VCaP (cell line): ENCODE measurements at regions not wholly inside any gene's neighbourhood (a gene's known extent, or its start where the extent isn't known, plus 50 kb on each side); places are given as distances from the start of the nearest gene placed in this dataset.
"Not testable (repeated sequence)": the region's sequence is repeated elsewhere in the genome, so short reads cannot be mapped to it uniquely, and the experiment has no call there.

Experiments used
- H3K27ac ChIP-seq: fragments of 450-650 bp; 2 replicates; pipeline ENCODE4 v1.5.1; 2017
- TF ChIP-seq, protein P1 (sequence below): fragments of 450-650 bp; conservative IDR thresholded peaks from 2 replicates; pipeline ENCODE4 v1.5.1; 2017; ENCODE audit warnings: mild to moderate bottlenecking, moderate library complexity

DNA sequence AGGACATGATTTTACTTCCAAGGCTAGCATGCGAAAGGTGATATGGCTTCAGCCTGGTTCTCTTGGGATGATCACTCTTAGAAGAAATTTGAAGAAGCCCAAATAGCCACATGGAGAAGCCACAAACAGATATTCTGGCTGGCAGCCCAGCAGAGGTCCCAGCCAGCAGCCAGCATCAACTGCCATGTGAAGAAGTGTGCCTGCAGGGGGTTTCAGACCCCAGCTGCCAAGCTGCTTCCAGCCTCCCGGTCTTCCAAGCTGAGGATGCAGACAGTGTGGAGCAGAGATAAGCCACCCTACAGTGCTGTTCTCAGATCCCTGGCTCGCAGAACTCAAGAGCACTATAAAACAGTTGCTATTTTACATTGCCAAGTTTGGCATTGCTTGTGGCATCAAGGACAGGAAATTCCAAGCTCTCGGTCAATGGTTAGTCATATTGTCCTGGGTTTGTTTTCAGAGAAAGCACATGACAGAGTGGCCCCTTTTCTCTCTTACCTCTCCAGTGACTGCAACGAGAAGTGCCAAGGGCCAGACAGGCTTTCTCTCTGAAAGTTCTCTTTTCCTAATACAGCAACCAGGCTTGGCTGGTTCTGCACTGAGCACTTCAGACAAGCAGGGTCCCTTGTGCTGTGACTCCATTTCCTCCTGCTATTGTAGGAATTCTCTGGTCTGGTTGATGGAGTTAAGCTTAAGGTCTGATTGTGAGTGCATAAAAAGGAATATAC is 223.7 kb downstream of the ANKRD30B start:
- TF ChIP-seq, protein P1, sequence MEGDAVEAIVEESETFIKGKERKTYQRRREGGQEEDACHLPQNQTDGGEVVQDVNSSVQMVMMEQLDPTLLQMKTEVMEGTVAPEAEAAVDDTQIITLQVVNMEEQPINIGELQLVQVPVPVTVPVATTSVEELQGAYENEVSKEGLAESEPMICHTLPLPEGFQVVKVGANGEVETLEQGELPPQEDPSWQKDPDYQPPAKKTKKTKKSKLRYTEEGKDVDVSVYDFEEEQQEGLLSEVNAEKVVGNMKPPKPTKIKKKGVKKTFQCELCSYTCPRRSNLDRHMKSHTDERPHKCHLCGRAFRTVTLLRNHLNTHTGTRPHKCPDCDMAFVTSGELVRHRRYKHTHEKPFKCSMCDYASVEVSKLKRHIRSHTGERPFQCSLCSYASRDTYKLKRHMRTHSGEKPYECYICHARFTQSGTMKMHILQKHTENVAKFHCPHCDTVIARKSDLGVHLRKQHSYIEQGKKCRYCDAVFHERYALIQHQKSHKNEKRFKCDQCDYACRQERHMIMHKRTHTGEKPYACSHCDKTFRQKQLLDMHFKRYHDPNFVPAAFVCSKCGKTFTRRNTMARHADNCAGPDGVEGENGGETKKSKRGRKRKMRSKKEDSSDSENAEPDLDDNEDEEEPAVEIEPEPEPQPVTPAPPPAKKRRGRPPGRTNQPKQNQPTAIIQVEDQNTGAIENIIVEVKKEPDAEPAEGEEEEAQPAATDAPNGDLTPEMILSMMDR: no peak
- peak overlapping the region; percentile 31; the same call in 1 of the 2 replicates for H3K27ac ChIP-seq

DNA sequence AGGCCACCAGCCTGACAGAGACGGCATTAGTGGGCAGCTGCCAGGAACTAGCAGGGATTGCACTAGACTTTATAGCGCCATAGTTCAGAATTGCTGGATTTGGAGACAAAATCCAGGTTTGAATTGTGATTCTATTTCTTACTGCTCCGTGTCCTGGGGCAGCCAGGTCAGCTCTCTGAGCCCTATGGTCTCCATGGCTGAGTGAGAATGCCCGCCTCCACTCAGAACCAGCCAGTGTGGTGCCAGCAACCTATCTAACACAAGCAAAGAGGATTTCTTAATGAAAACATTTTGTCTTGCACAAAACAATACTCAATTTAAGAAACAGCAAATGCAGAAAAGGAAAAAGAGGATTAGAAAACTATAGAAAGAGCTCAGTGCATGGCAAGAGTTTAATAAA is 225.4 kb downstream of the ANKRD30B start:
- H3K27ac ChIP-seq: not testable (repeated sequence)

DNA sequence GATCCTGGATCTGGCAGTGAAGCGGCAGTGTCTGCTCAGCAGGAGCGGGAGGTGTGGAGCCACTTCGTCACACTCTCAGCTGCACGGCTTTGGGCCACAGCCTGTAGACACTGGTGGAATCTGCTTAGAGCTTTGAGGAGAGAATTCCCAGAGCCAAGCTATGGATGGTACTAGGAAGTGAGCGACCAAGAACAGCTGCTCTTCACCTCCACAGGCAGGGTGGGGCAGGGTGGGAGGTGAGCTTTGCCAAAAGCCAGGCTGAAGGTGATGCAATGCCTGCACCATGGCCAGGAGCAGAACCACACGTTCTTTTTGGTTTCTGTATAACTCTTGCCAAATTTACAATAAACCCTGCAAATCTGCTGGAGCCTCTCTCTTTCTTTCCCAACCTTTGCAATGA is 226.1 kb downstream of the ANKRD30B start:
- TF ChIP-seq, protein P1: no peak
- no peak overlapping the region for H3K27ac ChIP-seq

DNA sequence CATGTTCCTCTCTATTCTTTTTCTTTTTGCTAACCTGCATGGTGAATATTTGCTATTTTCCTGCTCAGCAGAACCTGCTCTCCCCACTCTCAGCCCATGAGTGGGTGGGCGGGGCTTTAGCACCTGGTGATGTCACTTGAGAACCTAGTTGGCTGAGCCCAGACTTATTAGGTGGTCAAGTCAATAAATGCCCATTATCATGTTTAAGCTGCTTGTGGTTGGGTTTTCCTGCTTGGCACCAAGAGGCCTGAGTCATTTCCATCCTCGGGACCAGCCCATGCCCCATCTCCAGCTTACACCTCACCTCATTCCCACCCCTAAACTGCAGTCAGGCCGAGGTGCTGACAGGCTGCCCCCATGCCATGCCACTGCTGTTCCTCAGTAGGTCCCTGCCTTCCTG is 226.6 kb downstream of the ANKRD30B start:
- TF ChIP-seq, protein P1: no peak

DNA sequence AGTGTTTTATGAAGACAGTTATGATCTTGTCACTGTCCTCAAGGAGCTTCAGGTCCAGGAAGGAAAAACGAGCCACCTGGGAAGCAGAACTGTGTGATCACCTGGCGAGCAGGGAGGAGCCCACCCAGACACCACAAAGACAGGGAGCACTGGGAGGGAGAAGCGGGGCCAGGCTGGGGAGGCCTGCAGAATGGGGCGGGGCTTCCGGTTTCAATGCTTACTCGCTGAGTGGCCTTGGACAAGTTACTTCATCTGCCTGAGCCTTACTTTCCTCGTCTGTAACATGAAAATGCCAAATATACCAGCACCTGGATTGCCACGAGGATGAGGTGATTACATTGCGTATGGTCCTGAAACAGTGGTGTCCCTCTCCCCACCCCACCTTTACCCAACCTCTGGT is 227.5 kb downstream of the ANKRD30B start:
- H3K27ac ChIP-seq: no peak overlapping the region
- TF ChIP-seq, protein P1: no peak

More for the DNA sequence above, 226.6 kb downstream of the ANKRD30B start:
- no peak overlapping the region for H3K27ac ChIP-seq

DNA sequence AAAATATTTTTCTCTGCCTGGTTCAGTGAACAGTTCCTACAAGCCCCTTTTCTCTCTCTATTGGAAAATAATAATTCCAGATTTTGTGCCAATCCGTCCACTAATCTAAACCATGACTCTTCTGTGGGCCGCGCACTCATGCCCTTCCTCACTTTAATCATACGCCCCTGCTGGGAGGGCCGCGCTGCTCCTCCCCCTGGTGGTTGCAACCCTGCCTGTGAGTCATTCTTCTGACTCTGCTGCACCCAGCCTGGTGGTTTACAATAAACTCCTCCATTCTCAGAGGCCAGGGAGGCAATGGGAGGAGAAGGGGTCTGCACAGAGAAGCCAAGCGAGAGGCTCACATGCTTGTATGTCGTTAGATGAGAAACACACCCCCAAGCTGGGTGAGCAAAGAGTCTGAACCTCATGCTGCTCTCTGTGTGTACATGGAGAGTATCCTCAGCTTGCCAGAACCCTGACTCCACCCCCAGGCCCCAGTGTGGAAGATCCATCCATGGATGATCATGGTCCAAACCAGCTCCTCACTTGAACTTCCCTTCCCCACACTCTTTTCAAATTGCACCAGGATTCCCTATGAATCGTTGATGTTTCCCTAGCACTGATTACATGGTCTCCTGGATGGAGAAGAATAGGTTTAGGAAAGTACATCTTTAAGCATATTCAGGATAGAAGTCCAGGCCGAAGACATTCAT is 228.9 kb downstream of the ANKRD30B start:
- no peak overlapping the region for H3K27ac ChIP-seq
- TF ChIP-seq, protein P1: no peak

DNA sequence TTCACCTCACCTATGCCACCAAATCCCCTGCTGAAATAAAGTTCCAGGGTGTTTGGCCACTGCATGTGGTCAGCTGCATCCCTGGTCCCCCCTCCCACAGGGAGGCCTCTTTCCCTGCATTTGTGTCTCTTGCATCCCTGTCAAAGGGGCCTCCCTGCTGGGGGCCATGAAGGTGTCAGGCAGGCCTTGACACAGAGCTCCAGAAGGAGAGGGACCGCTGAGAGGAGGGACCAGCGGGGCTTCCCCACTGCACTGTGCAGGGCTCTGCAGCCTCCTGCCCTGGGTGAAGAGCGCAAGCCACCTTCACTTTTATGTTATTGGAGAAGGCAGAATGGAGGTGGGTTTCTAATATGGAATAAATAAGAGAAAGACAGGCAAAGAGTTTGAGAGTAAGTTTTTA is 230.2 kb downstream of the ANKRD30B start:
- no peak overlapping the region for H3K27ac ChIP-seq
- TF ChIP-seq, protein P1: no peak

DNA sequence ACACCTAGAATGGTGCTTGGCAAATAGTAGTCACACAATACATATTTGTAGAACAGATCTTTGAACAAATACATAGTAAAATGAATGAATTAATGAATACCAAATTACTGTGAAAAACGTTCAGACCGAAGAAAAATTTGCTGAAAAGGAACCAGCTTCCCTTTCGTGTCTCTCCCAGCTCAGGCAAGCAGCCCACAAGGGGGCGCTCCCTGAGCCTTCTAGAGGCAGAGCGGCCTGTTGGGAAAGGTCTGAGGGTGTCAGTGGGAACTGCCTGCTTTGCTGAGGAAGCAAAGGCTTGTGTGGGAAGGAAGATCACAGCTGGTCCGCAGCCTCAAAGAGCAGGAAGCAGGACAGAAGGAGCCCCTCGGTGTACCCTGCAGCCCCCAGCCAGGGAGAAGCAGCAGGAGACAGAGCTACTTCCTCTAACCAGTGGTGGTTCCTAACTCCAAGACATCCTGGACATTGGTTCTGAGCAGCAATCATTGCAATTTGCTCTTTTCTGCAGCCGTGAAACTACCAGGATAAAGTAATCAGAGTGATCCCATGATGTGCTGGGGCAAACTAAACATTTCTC is 231.1 kb downstream of the ANKRD30B start:
- no peak overlapping the region for H3K27ac ChIP-seq
- TF ChIP-seq, protein P1: peak; percentile 62
